Activated naive CD8-positive, alpha-beta T cell (primary cell): ENCODE measurements at regions not wholly inside any gene's neighbourhood (a gene's known extent, or its start where the extent isn't known, plus 50 kb on each side); places are given as distances from the start of the nearest gene placed in this dataset.

Experiments used
- H3K27ac Mint-ChIP-seq: one replicate; pipeline ENCODE4 v1.8.0; 2021; ENCODE audit warnings: mixed read lengths
- H3K27me3 Mint-ChIP-seq: one replicate; pipeline ENCODE4 v1.8.0; 2021; ENCODE audit warnings: mixed read lengths
- H3K36me3 Mint-ChIP-seq: one replicate; pipeline ENCODE4 v1.8.0; 2021; ENCODE audit warnings: mixed read lengths
- H3K4me1 Mint-ChIP-seq: one replicate; pipeline ENCODE4 v1.8.0; 2021; ENCODE audit warnings: low read depth, mixed read lengths
- H3K4me3 Mint-ChIP-seq: one replicate; pipeline ENCODE4 v1.8.0; 2021; ENCODE audit warnings: mild to moderate bottlenecking, mixed read lengths
- H3K9me3 Mint-ChIP-seq: one replicate; pipeline ENCODE4 v1.8.0; 2021; ENCODE audit warnings: low read depth, mixed read lengths

- Mint-ChIP-seq H3K27ac (no peak overlapping the region), H3K4me3 (no peak overlapping the region), H3K9me3 (no peaks in the 10 kb centered on the region)
Observed at GRCh38 chr1:232542633-232543593, 87.0 kb downstream of the SIPA1L2 start.

GRCh38 chr1:232538943-232539302, 91.0 kb downstream of the SIPA1L2 start:
- no peaks in the 10 kb centered on the region for H3K36me3 Mint-ChIP-seq
- H3K4me1 Mint-ChIP-seq: no peaks in the 10 kb centered on the region
- no peaks in the 10 kb centered on the region for H3K27me3 Mint-ChIP-seq
- no peaks in the 10 kb centered on the region for H3K9me3 Mint-ChIP-seq
- no peak overlapping the region for H3K27ac Mint-ChIP-seq
- H3K4me3 Mint-ChIP-seq: no peak overlapping the region

More at GRCh38 chr1:232542633-232543593, 87.0 kb downstream of the SIPA1L2 start:
- Mint-ChIP-seq H3K4me1 (no peaks in the 10 kb centered on the region), H3K27me3 (no peaks in the 10 kb centered on the region), H3K36me3 (no peaks in the 10 kb centered on the region)

- Mint-ChIP-seq H3K9me3 (no peaks in the 10 kb centered on the region), H3K4me3 (no peak overlapping the region), H3K4me1 (no peaks in the 10 kb centered on the region), H3K27me3 (no peaks in the 10 kb centered on the region), H3K36me3 (no peaks in the 10 kb centered on the region), H3K27ac (no peak overlapping the region)
Observed at GRCh38 chr1:232538224-232538942, 91.5 kb downstream of the SIPA1L2 start.

- H3K27ac Mint-ChIP-seq: no peak overlapping the region
- no peaks in the 10 kb centered on the region for H3K9me3 Mint-ChIP-seq
- H3K36me3 Mint-ChIP-seq: no peaks in the 10 kb centered on the region
- H3K27me3 Mint-ChIP-seq: peaks cover 2% of the 10 kb centered on the region
- no peak overlapping the region for H3K4me3 Mint-ChIP-seq
- H3K4me1 Mint-ChIP-seq: no peaks in the 10 kb centered on the region
Observed at GRCh38 chr1:232534552-232535517, 95.1 kb downstream of the SIPA1L2 start.

- Mint-ChIP-seq H3K36me3 (no peaks in the 10 kb centered on the region), H3K4me1 (peaks cover 5% of the 10 kb centered on the region), H3K9me3 (no peaks in the 10 kb centered on the region), H3K4me3 (no peak overlapping the region), H3K27ac (no peak overlapping the region), H3K27me3 (peaks cover 2% of the 10 kb centered on the region)
Observed at GRCh38 chr1:232533328-232533727, 96.6 kb downstream of the SIPA1L2 start.

- Mint-ChIP-seq H3K4me3 (no peak overlapping the region), H3K27me3 (peaks cover 2% of the 10 kb centered on the region), H3K36me3 (no peaks in the 10 kb centered on the region), H3K4me1 (peaks cover 5% of the 10 kb centered on the region), H3K27ac (no peak overlapping the region), H3K9me3 (no peaks in the 10 kb centered on the region)
Observed at GRCh38 chr1:232532901-232533300, 97.0 kb downstream of the SIPA1L2 start.

GRCh38 chr1:232531291-232531690, 98.6 kb downstream of the SIPA1L2 start:
- Mint-ChIP-seq H3K4me3 (no peak overlapping the region), H3K27ac (no peak overlapping the region), H3K36me3 (no peaks in the 10 kb centered on the region), H3K9me3 (no peaks in the 10 kb centered on the region), H3K4me1 (peaks cover 5% of the 10 kb centered on the region), H3K27me3 (peaks cover 2% of the 10 kb centered on the region)

- Mint-ChIP-seq H3K4me3 (no peak overlapping the region), H3K27me3 (peaks cover 2% of the 10 kb centered on the region), H3K27ac (no peak overlapping the region), H3K4me1 (peaks cover 5% of the 10 kb centered on the region), H3K36me3 (no peaks in the 10 kb centered on the region), H3K9me3 (no peaks in the 10 kb centered on the region)
Observed at GRCh38 chr1:232529747-232530146, 100.2 kb downstream of the SIPA1L2 start.

GRCh38 chr1:232528472-232529089, 101.4 kb downstream of the SIPA1L2 start:
- no peak overlapping the region for H3K27ac Mint-ChIP-seq
- peaks cover 2% of the 10 kb centered on the region for H3K27me3 Mint-ChIP-seq
- H3K36me3 Mint-ChIP-seq: no peaks in the 10 kb centered on the region
- H3K4me1 Mint-ChIP-seq: peaks cover 5% of the 10 kb centered on the region
- no peak overlapping the region for H3K4me3 Mint-ChIP-seq
- no peaks in the 10 kb centered on the region for H3K9me3 Mint-ChIP-seq

GRCh38 chr1:232524056-232524455, 105.9 kb downstream of the SIPA1L2 start:
- Mint-ChIP-seq H3K36me3 (no peaks in the 10 kb centered on the region), H3K27ac (no peak overlapping the region), H3K27me3 (no peaks in the 10 kb centered on the region), H3K4me1 (peaks cover 5% of the 10 kb centered on the region), H3K9me3 (no peaks in the 10 kb centered on the region), H3K4me3 (no peak overlapping the region)

- Mint-ChIP-seq H3K9me3 (no peaks in the 10 kb centered on the region), H3K27me3 (peaks cover 5% of the 10 kb centered on the region), H3K4me3 (no peak overlapping the region), H3K4me1 (no peaks in the 10 kb centered on the region), H3K36me3 (no peaks in the 10 kb centered on the region), H3K27ac (no peak overlapping the region)
Observed at GRCh38 chr1:232522189-232522588, 107.7 kb downstream of the SIPA1L2 start.

- no peak overlapping the region for H3K27ac Mint-ChIP-seq
Observed at GRCh38 chr1:232521660-232522059, 108.3 kb downstream of the SIPA1L2 start.

GRCh38 chr1:232519186-232519585, 110.7 kb downstream of the SIPA1L2 start:
- H3K4me1 Mint-ChIP-seq: no peaks in the 10 kb centered on the region
- no peak overlapping the region for H3K27ac Mint-ChIP-seq
- H3K4me3 Mint-ChIP-seq: no peak overlapping the region
- H3K9me3 Mint-ChIP-seq: no peaks in the 10 kb centered on the region
- H3K27me3 Mint-ChIP-seq: peaks cover 5% of the 10 kb centered on the region
- H3K36me3 Mint-ChIP-seq: no peaks in the 10 kb centered on the region

More at GRCh38 chr1:232521660-232522059, 108.3 kb downstream of the SIPA1L2 start:
- H3K36me3 Mint-ChIP-seq: no peaks in the 10 kb centered on the region
- H3K27me3 Mint-ChIP-seq: peaks cover 5% of the 10 kb centered on the region
- H3K4me3 Mint-ChIP-seq: no peak overlapping the region
- H3K4me1 Mint-ChIP-seq: no peaks in the 10 kb centered on the region
- no peaks in the 10 kb centered on the region for H3K9me3 Mint-ChIP-seq

GRCh38 chr1:232518349-232518748, 111.6 kb downstream of the SIPA1L2 start:
- Mint-ChIP-seq H3K36me3 (no peaks in the 10 kb centered on the region), H3K4me1 (no peaks in the 10 kb centered on the region), H3K27ac (no peak overlapping the region), H3K9me3 (no peaks in the 10 kb centered on the region), H3K27me3 (peaks cover 5% of the 10 kb centered on the region), H3K4me3 (no peak overlapping the region)
